IPS-20b (cell line): ENCODE measurements at regions not wholly inside any gene's neighbourhood (a gene's known extent, or its start where the extent isn't known, plus 50 kb on each side); places are given as distances from the start of the nearest gene placed in this dataset.

Source experiments
- H3K27ac ChIP-seq: one replicate; pipeline ENCODE4 v1.5.1; 2013; ENCODE audit warnings: low read length
- H3K27me3 ChIP-seq: 2 replicates; pipeline ENCODE4 v1.6.1; 2013; ENCODE audit warnings: mild to moderate bottlenecking, low read length, inconsistent platforms; ENCODE audit not compliant: insufficient read depth
- H3K36me3 ChIP-seq: 2 replicates; pipeline ENCODE4 v1.6.1; 2013; ENCODE audit warnings: low read depth, mild to moderate bottlenecking, inconsistent platforms, low read length, moderate library complexity; ENCODE audit not compliant: insufficient read depth
- H3K4me1 ChIP-seq: 2 replicates; pipeline ENCODE4 v1.6.1; 2013; ENCODE audit warnings: mild to moderate bottlenecking, control low read depth, inconsistent platforms, low read length, moderate library complexity; ENCODE audit not compliant: insufficient read depth
- H3K4me3 ChIP-seq: 2 replicates; pipeline ENCODE4 v1.5.1; 2013; ENCODE audit warnings: mild to moderate bottlenecking, low read length, inconsistent platforms
- H3K9ac ChIP-seq: 2 replicates; pipeline ENCODE4 v1.6.1; 2013; ENCODE audit warnings: low read depth, mild to moderate bottlenecking, inconsistent platforms, low read length, moderate library complexity
- H3K9me3 ChIP-seq: 2 replicates; pipeline ENCODE4 v1.6.1; 2013; ENCODE audit warnings: mild to moderate bottlenecking, low read depth, low read length, inconsistent platforms; ENCODE audit not compliant: insufficient read depth

GRCh38 chr6:132964101-132964867 is 149.9 kb downstream of the RPS12 start:
- H3K9me3 ChIP-seq, result no peaks in the 10 kb centered on the region

GRCh38 chr6:132964868-132965382 is 150.6 kb downstream of the RPS12 start:
- Histone ChIP-seq H3K36me3 (no peaks in the 10 kb centered on the region), H3K27me3 (no peaks in the 10 kb centered on the region), H3K27ac (no peak overlapping the region), H3K4me3 (no peak overlapping the region), H3K9ac (no peak overlapping the region), H3K9me3 (no peaks in the 10 kb centered on the region), H3K4me1 (peaks cover 18% of the 10 kb centered on the region; the same call in 1 of the 2 replicates)

More at GRCh38 chr6:132964101-132964867, 149.9 kb downstream of the RPS12 start:
- Histone ChIP-seq H3K4me3 (no peak overlapping the region), H3K36me3 (no peaks in the 10 kb centered on the region), H3K27ac (no peak overlapping the region), H3K27me3 (no peaks in the 10 kb centered on the region), H3K4me1 (peaks cover 16% of the 10 kb centered on the region; the same call in 1 of the 2 replicates), H3K9ac (no peak overlapping the region)

- no peaks in the 10 kb centered on the region for H3K9me3 ChIP-seq
- H3K27me3 ChIP-seq, result no peaks in the 10 kb centered on the region
- no peak overlapping the region for H3K9ac ChIP-seq
- H3K4me3 ChIP-seq, result no peak overlapping the region
- peaks cover 13% of the 10 kb centered on the region; the same call in 1 of the 2 replicates for H3K4me1 ChIP-seq
- no peaks in the 10 kb centered on the region for H3K36me3 ChIP-seq
- H3K27ac ChIP-seq, result no peak overlapping the region
These were observed 153.5 kb downstream of the RPS12 start for GRCh38 chr6:132967871-132968270.

- Histone ChIP-seq H3K4me1 (peaks cover 13% of the 10 kb centered on the region; the same call in 1 of the 2 replicates), H3K27ac (no peak overlapping the region), H3K9ac (no peak overlapping the region), H3K4me3 (no peak overlapping the region), H3K9me3 (no peaks in the 10 kb centered on the region), H3K27me3 (no peaks in the 10 kb centered on the region), H3K36me3 (no peaks in the 10 kb centered on the region)
These were observed 154.1 kb downstream of the RPS12 start for GRCh38 chr6:132968419-132968950.

- no peaks in the 10 kb centered on the region for H3K27me3 ChIP-seq
- H3K4me1 ChIP-seq, result peaks cover 13% of the 10 kb centered on the region; the same call in 1 of the 2 replicates
- H3K36me3 ChIP-seq, result no peaks in the 10 kb centered on the region
- H3K4me3 ChIP-seq, result no peak overlapping the region
- no peak overlapping the region for H3K27ac ChIP-seq
- no peak overlapping the region for H3K9ac ChIP-seq
- H3K9me3 ChIP-seq, result no peaks in the 10 kb centered on the region
These were observed 154.8 kb downstream of the RPS12 start for GRCh38 chr6:132969196-132969595.

- H3K4me1 ChIP-seq, result peaks cover 13% of the 10 kb centered on the region; the same call in 1 of the 2 replicates
- no peaks in the 10 kb centered on the region for H3K9me3 ChIP-seq
- no peak overlapping the region for H3K4me3 ChIP-seq
- no peak overlapping the region for H3K27ac ChIP-seq
- H3K9ac ChIP-seq, result no peak overlapping the region
- no peaks in the 10 kb centered on the region for H3K27me3 ChIP-seq
- H3K36me3 ChIP-seq, result no peaks in the 10 kb centered on the region
These were observed 157.3 kb downstream of the RPS12 start for GRCh38 chr6:132971676-132972075.

- Histone ChIP-seq H3K27ac (no peak overlapping the region), H3K27me3 (no peaks in the 10 kb centered on the region), H3K9me3 (no peaks in the 10 kb centered on the region), H3K36me3 (no peaks in the 10 kb centered on the region), H3K4me1 (peaks cover 13% of the 10 kb centered on the region; the same call in 1 of the 2 replicates), H3K9ac (no peak overlapping the region), H3K4me3 (no peak overlapping the region)
These were observed 157.9 kb downstream of the RPS12 start for GRCh38 chr6:132972254-132972653.

GRCh38 chr6:132972971-132973370 is 158.6 kb downstream of the RPS12 start:
- no peak overlapping the region for H3K4me3 ChIP-seq
- H3K9me3 ChIP-seq, result no peaks in the 10 kb centered on the region
- H3K36me3 ChIP-seq, result no peaks in the 10 kb centered on the region
- peaks cover 7% of the 10 kb centered on the region; the same call in 1 of the 2 replicates for H3K4me1 ChIP-seq
- H3K9ac ChIP-seq, result no peak overlapping the region
- no peaks in the 10 kb centered on the region for H3K27me3 ChIP-seq
- no peak overlapping the region for H3K27ac ChIP-seq

- no peak overlapping the region for H3K4me3 ChIP-seq
- H3K4me1 ChIP-seq, result peaks cover 3% of the 10 kb centered on the region; the same call in 1 of the 2 replicates
- no peak overlapping the region for H3K9ac ChIP-seq
- no peak overlapping the region for H3K27ac ChIP-seq
- no peaks in the 10 kb centered on the region for H3K9me3 ChIP-seq
- H3K27me3 ChIP-seq, result no peaks in the 10 kb centered on the region
- no peaks in the 10 kb centered on the region for H3K36me3 ChIP-seq
These were observed 159.2 kb downstream of the RPS12 start for GRCh38 chr6:132973514-132973993.

GRCh38 chr6:132974122-132974521 is 159.8 kb downstream of the RPS12 start:
- H3K4me3 ChIP-seq, result no peak overlapping the region
- no peaks in the 10 kb centered on the region for H3K36me3 ChIP-seq
- H3K4me1 ChIP-seq, result 0 out of 2 replicates have a peak, but pooled peaks cover 3% of the 10 kb centered on the region
- H3K27ac ChIP-seq, result no peak overlapping the region
- H3K9me3 ChIP-seq, result no peaks in the 10 kb centered on the region
- H3K9ac ChIP-seq, result no peak overlapping the region
- no peaks in the 10 kb centered on the region for H3K27me3 ChIP-seq

GRCh38 chr6:132977413-132977812 is 163.0 kb downstream of the RPS12 start:
- Histone ChIP-seq H3K9me3 (no peaks in the 10 kb centered on the region), H3K27ac (no peak overlapping the region), H3K36me3 (no peaks in the 10 kb centered on the region), H3K9ac (no peak overlapping the region), H3K4me3 (no peak overlapping the region), H3K27me3 (no peaks in the 10 kb centered on the region), H3K4me1 (no peaks in the 10 kb centered on the region)

- H3K36me3 ChIP-seq, result no peaks in the 10 kb centered on the region
- no peaks in the 10 kb centered on the region for H3K9me3 ChIP-seq
- no peak overlapping the region for H3K9ac ChIP-seq
- H3K27ac ChIP-seq, result no peak overlapping the region
- no peaks in the 10 kb centered on the region for H3K27me3 ChIP-seq
- H3K4me1 ChIP-seq, result no peaks in the 10 kb centered on the region
- no peak overlapping the region for H3K4me3 ChIP-seq
These were observed 164.3 kb downstream of the RPS12 start for GRCh38 chr6:132978685-132979084.
